ENCODE measurements at regions not wholly inside any gene's neighbourhood (a gene's known extent, or its start where the extent isn't known, plus 50 kb on each side); places are given as distances from the start of the nearest gene placed in this dataset.

DNA sequence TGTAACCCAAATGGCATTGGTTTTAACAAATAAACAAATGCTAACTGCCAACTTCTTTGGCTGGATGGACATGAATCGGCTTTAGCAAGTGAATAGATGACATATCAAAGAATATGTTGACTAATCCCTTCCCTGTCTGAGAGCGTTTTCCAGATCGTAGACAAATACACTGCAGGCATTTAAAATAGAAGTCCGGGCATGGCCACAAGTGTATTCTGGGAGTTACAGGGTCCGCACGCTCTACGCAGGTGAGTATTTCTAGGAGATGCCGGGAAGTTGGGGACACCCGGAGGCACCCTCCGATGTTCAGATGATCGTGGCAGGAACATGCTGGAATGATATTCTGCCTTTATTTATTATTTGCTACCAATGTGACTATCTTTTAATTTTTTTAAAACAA, 53.2 kb upstream of the ZNF536 start:
- DNase-seq = peak in 5 of 42 donors; percentile 5 to 26 (median 19)
- intact Hi-C loops (cut with DNase I) = no loop called here

DNA sequence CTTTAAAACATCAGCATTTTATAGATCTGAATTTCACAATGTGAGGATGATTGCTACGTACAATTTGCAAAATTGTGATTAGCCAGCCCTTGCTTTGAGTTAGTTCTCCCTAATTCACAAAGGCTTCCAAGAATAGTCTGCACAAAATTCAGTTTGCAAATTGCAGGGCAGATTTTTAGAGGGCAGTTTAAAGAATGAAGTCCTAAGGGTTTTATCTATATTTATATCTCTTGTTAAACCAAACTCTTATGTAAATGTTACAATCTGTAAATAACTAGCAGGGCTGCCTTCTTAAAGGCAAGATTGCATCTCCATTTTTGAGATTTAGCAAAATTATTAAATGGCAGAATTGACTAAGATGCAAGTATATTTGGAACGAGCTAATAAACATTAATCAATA, 52.8 kb upstream of the ZNF536 start:
- intact Hi-C loops (cut with DNase I) = no loop called here
- DNase-seq = no peak

- intact Hi-C loops (cut with DNase I) = no loop called here
- DNase-seq = no peak
Observed at GRCh38 chr19:30319876-30320275, 52.3 kb upstream of the ZNF536 start.

DNA sequence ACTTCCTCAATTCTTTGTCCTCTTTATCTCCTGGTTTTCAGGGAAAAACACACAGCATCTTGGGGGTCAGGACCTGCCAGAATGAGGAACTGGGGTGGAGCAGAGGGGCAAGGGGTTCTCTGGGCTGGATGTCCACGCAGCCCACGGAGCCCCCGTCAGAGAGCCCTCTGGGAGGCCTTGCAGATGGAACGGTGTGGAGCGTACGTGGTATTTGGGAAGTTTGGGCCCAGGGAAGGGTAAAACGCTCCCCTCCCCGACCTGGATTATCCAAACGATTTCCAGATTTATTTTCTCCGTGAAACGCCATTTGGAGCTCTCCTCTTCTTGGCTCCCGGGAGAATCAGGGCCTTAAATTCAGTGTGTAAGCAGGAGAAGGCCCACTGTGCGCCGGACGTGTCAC, 51.7 kb upstream of the ZNF536 start:
- intact Hi-C loops (cut with DNase I) = no loop called here
- DNase-seq = peak in 6 of 42 donors; percentile 5 to 32 (median 12)

DNA sequence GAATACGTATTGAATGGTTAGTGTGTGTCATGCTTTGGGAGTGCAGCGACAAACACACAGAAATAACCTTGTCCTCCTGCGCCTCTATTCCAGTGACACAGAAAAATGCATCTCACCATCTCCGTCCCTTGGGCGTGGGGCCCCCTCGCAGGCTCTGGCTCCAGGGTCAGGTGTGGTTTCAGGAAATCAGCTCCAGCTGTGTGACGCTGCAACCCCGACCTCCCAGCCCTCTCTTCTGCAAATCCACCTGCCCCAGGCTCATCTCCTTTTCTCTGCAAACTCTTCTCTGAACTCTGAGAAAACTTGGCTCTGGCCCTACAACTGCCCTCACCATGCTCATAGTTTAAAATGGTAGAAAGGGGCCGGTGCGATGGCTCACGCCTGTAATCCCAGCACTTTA, 51.3 kb upstream of the ZNF536 start:
- intact Hi-C loops (cut with DNase I) = no loop called here
- peak in 5 of 42 donors; percentile 2 to 19 (median 9) for DNase-seq
